ENCODE measurements at regions not wholly inside any gene's neighbourhood (a gene's known extent, or its start where the extent isn't known, plus 50 kb on each side); places are given as distances from the start of the nearest gene placed in this dataset.

- no peak for TF ChIP-seq CTCF (IDR thresholded peaks at IDR 0.05)
- TF ChIP-seq POLR2A (IDR thresholded peaks at IDR 0.05) = no peak
Observed at GRCh38 chr3:168991803-168992202, 671.7 kb downstream of the MECOM start.

Data from ovary (tissue), 3 donors.